H1 (cell line): ENCODE measurements at regions not wholly inside any gene's neighbourhood (a gene's known extent, or its start where the extent isn't known, plus 50 kb on each side); places are given as distances from the start of the nearest gene placed in this dataset.

Source experiments
- CTCF ChIA-PET: fragments of 300-600 bp; sonication (Branson Sonifier 250); formaldehyde crosslinking; loops from one replicate; lab custom pipeline; 2021; ENCODE audit not compliant: partially characterized antibody; lab: Charles Lee
- POLR2A ChIA-PET: fragments of 300-600 bp; sonication (Branson Sonifier 250); formaldehyde crosslinking; loops from one replicate; lab custom pipeline; 2021; ENCODE audit warnings: inconsistent platforms; ENCODE audit not compliant: partially characterized antibody; lab: Charles Lee
- DNase-seq, 2 experiments: peaks; one replicate each; pipeline versions ENCODE4 v3.0.0 to v3.0.0-alpha.2; 2010 to 2022; ENCODE audit warnings: low spot score in 2 of 2, low read depth in 1 of 2, mixed read lengths in 1 of 2
- FAIRE-seq: peaks from 2 replicates; lab custom pipeline; 2011; peaks lifted over from hg19 to GRCh38; lab: Jason Lieb, UNC
- H2AFZ ChIP-seq: 2 replicates; pipeline ENCODE4 v1.8.1; 2012; ENCODE audit warnings: low read length, inconsistent platforms
- H2AK5ac ChIP-seq: 2 replicates; pipeline ENCODE4 v1.6.1; 2013; ENCODE audit warnings: low read depth, low read length
- H2BK120ac ChIP-seq: replicated peaks from 2 replicates; pipeline ENCODE3; 2013; ENCODE audit warnings: low read depth, low read length, inconsistent platforms
- H2BK12ac ChIP-seq: 2 replicates; pipeline ENCODE4 v1.6.1; 2013; ENCODE audit warnings: low read depth, low read length
- H2BK15ac ChIP-seq: 2 replicates; pipeline ENCODE4 v1.6.1; 2013; ENCODE audit warnings: low read length
- H2BK20ac ChIP-seq: 2 replicates; pipeline ENCODE4 v1.6.1; 2013; ENCODE audit warnings: low read length
- H2BK5ac ChIP-seq: 2 replicates; pipeline ENCODE4 v1.6.1; 2013; ENCODE audit warnings: low read depth, low read length
- H3K14ac ChIP-seq: 2 replicates; pipeline ENCODE4 v1.6.1; 2013; ENCODE audit warnings: inconsistent platforms; ENCODE audit not compliant: insufficient read length
- H3K18ac ChIP-seq: 2 replicates; pipeline ENCODE4 v1.6.1; 2013; ENCODE audit warnings: low read length; ENCODE audit errors: extremely low read depth
- H3K23ac ChIP-seq: 2 replicates; pipeline ENCODE4 v1.6.1; 2013; ENCODE audit warnings: inconsistent platforms; ENCODE audit not compliant: insufficient read length
- H3K23me2 ChIP-seq: 2 replicates; pipeline ENCODE4 v1.6.1; 2013; ENCODE audit warnings: low read depth, low read length
- H3K27ac ChIP-seq: 2 replicates; pipeline ENCODE4 v1.6.1; 2011; ENCODE audit warnings: low read depth, low read length, inconsistent platforms
- H3K27me3 ChIP-seq, 4 experiments: replicated peaks in 1 of 4; 1 replicate in 1 of 4; 2 replicates in 3 of 4; pipeline versions ENCODE4 v1.6.1 to v1.8.1; 2011 to 2013; ENCODE audit warnings: low read length in 3 of 4, mild to moderate bottlenecking in 3 of 4, inconsistent platforms in 2 of 4, mixed read lengths in 2 of 4, moderate library complexity in 1 of 4; ENCODE audit not compliant: control insufficient read depth in 3 of 4, insufficient read depth in 3 of 4; ENCODE audit errors: extremely low read depth in 1 of 4
- H3K36me3 ChIP-seq, 4 experiments: 2 replicates each; pipeline versions ENCODE4 v1.6.1 to v1.8.1; 2011 to 2013; ENCODE audit warnings: mild to moderate bottlenecking in 4 of 4, low read length in 3 of 4, moderate library complexity in 2 of 4, control low read depth in 1 of 4, inconsistent platforms in 1 of 4; ENCODE audit not compliant: insufficient read depth in 4 of 4, control insufficient read depth in 2 of 4
- H3K4ac ChIP-seq: replicated peaks from 2 replicates; pipeline ENCODE3; 2013; ENCODE audit warnings: low read length, low read depth, mixed read lengths, inconsistent platforms; ENCODE audit not compliant: insufficient read length
- H3K4me1 ChIP-seq, 4 experiments: replicated peaks in 1 of 4; 1 replicate in 1 of 4; 2 replicates in 3 of 4; pipeline versions ENCODE4 v1.6.1 to v1.8.1; 2011 to 2013; ENCODE audit warnings: low read length in 3 of 4, inconsistent platforms in 2 of 4, mixed read lengths in 1 of 4; ENCODE audit not compliant: insufficient read depth in 4 of 4, control insufficient read depth in 3 of 4
- H3K4me2 ChIP-seq, 2 experiments: 2 replicates each; pipeline versions ENCODE4 v1.6.1 to v1.8.1; 2011 to 2013; ENCODE audit warnings: low read depth in 2 of 2, low read length in 2 of 2, control low read depth in 1 of 2, inconsistent platforms in 1 of 2, mild to moderate bottlenecking in 1 of 2; ENCODE audit not compliant: insufficient read depth in 1 of 2
- H3K4me3 ChIP-seq, 4 experiments: fragments of 200-600, 300-600 bp in 1 of 4; sonication (generic), shearing (Covaris generic), sonication (Bioruptor Twin) in 1 of 4; 2 replicates each; pipeline versions ENCODE4 v1.5.1 to v1.8.1; 2011 to 2016; ENCODE audit warnings: low read length in 4 of 4, low read depth in 3 of 4, control low read depth in 2 of 4, inconsistent platforms in 2 of 4, mild to moderate bottlenecking in 2 of 4, mixed read lengths in 1 of 4, moderate library complexity in 1 of 4; ENCODE audit not compliant: insufficient read depth in 2 of 4; ENCODE audit errors: extremely low read depth in 1 of 4
- H3K56ac ChIP-seq: replicated peaks from 2 replicates; pipeline ENCODE3; 2013; ENCODE audit warnings: low read depth, mild to moderate bottlenecking, mixed read lengths, low read length, inconsistent platforms; ENCODE audit not compliant: insufficient read length
- H3K79me1 ChIP-seq: 2 replicates; pipeline ENCODE4 v1.6.1; 2013; ENCODE audit warnings: low read depth, low read length, control low read depth
- H3K79me2 ChIP-seq, 2 experiments: 2 replicates each; pipeline versions ENCODE4 v1.6.1 to v1.8.1; 2012 to 2013; ENCODE audit warnings: low read length in 2 of 2, mild to moderate bottlenecking in 2 of 2, inconsistent platforms in 1 of 2; ENCODE audit not compliant: insufficient read depth in 2 of 2, control insufficient read depth in 1 of 2
- H3K9ac ChIP-seq, 4 experiments: replicated peaks in 1 of 4; 1 replicate in 1 of 4; 2 replicates in 3 of 4; pipeline versions ENCODE4 v1.6.1 to v1.8.1; 2011 to 2013; ENCODE audit warnings: low read depth in 3 of 4, low read length in 3 of 4, control low read depth in 2 of 4, mild to moderate bottlenecking in 2 of 4, moderate library complexity in 2 of 4, inconsistent platforms in 1 of 4; ENCODE audit errors: extremely low read depth in 1 of 4
- H3K9me3 ChIP-seq, 2 experiments: 2 replicates each; pipeline versions ENCODE4 v1.6.1 to v1.8.1; 2012 to 2013; ENCODE audit warnings: mild to moderate bottlenecking in 2 of 2, moderate library complexity in 2 of 2, control low read depth in 1 of 2, inconsistent platforms in 1 of 2, low read depth in 1 of 2, low read length in 1 of 2, mixed read lengths in 1 of 2; ENCODE audit not compliant: insufficient read depth in 2 of 2
- H4K20me1 ChIP-seq, 2 experiments: replicated peaks in 1 of 2; 2 replicates each; pipeline versions ENCODE3 to v1.8.1; 2011 to 2013; ENCODE audit warnings: inconsistent platforms in 2 of 2, low read length in 2 of 2, mild to moderate bottlenecking in 1 of 2; ENCODE audit not compliant: insufficient read depth in 2 of 2, control insufficient read depth in 1 of 2
- H4K5ac ChIP-seq: 2 replicates; pipeline ENCODE4 v1.6.1; 2013; ENCODE audit warnings: low read length, low read depth, mixed read lengths, inconsistent platforms; ENCODE audit not compliant: insufficient read length
- H4K8ac ChIP-seq: 2 replicates; pipeline ENCODE4 v1.8.0; 2013; ENCODE audit warnings: mild to moderate bottlenecking, moderate library complexity, low read length, inconsistent platforms; ENCODE audit not compliant: insufficient read depth; ENCODE audit errors: extremely low read depth
- H4K91ac ChIP-seq: replicated peaks from 2 replicates; pipeline ENCODE3; 2013; ENCODE audit warnings: low read length, mixed read lengths, inconsistent platforms; ENCODE audit not compliant: insufficient read length
- ASH2L ChIP-seq: fragments of 200-600, 300-600 bp; sonication (generic); IDR thresholded peaks from one replicate; pipeline ENCODE4 v1.7.1; 2017; ENCODE audit warnings: low read length
- EGR1 ChIP-seq: IDR thresholded peaks from 2 replicates; pipeline ENCODE4 v1.6.1; 2011; ENCODE audit warnings: low read depth, low read length, borderline replicate concordance
- FOSL1 ChIP-seq: IDR thresholded peaks from 2 replicates; pipeline ENCODE4 v1.6.1; 2011; ENCODE audit warnings: mild to moderate bottlenecking, low read depth, low read length, moderate library complexity; ENCODE audit not compliant: insufficient read depth
- POLR2A ChIP-seq, 2 experiments: IDR thresholded peaks; 1 replicate in 1 of 2; 2 replicates in 1 of 2; pipeline ENCODE4 v1.6.1; 2011; ENCODE audit warnings: low read depth in 2 of 2, low read length in 2 of 2, mild to moderate bottlenecking in 2 of 2; ENCODE audit errors: control extremely low read depth in 1 of 2
- POLR2AphosphoS5 ChIP-seq: IDR thresholded peaks from 2 replicates; pipeline ENCODE4 v1.6.1; 2011; ENCODE audit warnings: low read depth, low read length
- RNF2 ChIP-seq: fragments of 200-900, 300-1000 bp; sonication (generic); IDR thresholded peaks from 2 replicates; pipeline ENCODE4 v1.7.1; 2016; ENCODE audit warnings: borderline replicate concordance, low read depth, mild to moderate bottlenecking, antibody characterized with exemption, low read length; ENCODE audit not compliant: poor library complexity, severe bottlenecking; ENCODE audit errors: missing control alignments
- WGBS, 2 experiments: shearing (Covaris generic) in 1 of 2; methylation state at CpG; one replicate each; pipeline versions ENCODE4 v1.1.6 to v1.1.7; 2013 to 2015; ENCODE audit warnings: low lambda C conversion rate in 2 of 2, mixed read lengths in 2 of 2, inconsistent platforms in 1 of 2, low coverage in 1 of 2, missing lambda C conversion rate in 1 of 2; ENCODE audit not compliant: insufficient replicate concordance in 2 of 2, insufficient coverage in 1 of 2, insufficient read length in 1 of 2; ENCODE audit errors: extremely low coverage in 1 of 2, missing lambda C conversion rate in 1 of 2; 5-methylcytosine and 5-hydroxymethylcytosine counted together

GRCh38 chr3:78070188-78070587 is 1030.3 kb downstream of the ROBO2 start:
- Histone ChIP-seq H3K4me2 (no peak overlapping the region), H3K18ac (no peak overlapping the region), H4K20me1 (no peaks in the 10 kb centered on the region), H2BK12ac (no peak overlapping the region), H3K4me3 (no peak overlapping the region), H3K23me2 (no peaks in the 10 kb centered on the region; the same call in 1 of the 2 replicates), H3K9me3 (no peaks in the 10 kb centered on the region), H2AK5ac (no peak overlapping the region), H3K36me3 (no peaks in the 10 kb centered on the region), H2BK15ac (no peak overlapping the region), H4K91ac (no peak overlapping the region), H3K56ac (no peak overlapping the region), H2AFZ (no peak overlapping the region), H2BK20ac (no peak overlapping the region), H3K9ac (no peak overlapping the region), H4K8ac (no peak overlapping the region), H2BK120ac (no peak overlapping the region), H3K79me2 (no peaks in the 10 kb centered on the region), H3K79me1 (no peaks in the 10 kb centered on the region), H3K4me1 (no peaks in the 10 kb centered on the region), H3K4ac (no peak overlapping the region), H3K27me3 (no peaks in the 10 kb centered on the region), H2BK5ac (no peak overlapping the region), H3K27ac (no peak overlapping the region), H4K5ac (no peak overlapping the region), H3K14ac (no peak overlapping the region), H3K23ac (no peak overlapping the region)
- ChIA-PET CTCF (interaction anchor here (0.7 to 1.0 kb wide), 2 partner anchors 9 to 15 kb away, joined by 3 read pairs; no protein-coding TSS in a partner anchor), POLR2A (no interaction called here)
- DNase-seq (no peak), FAIRE-seq (no peak)
- WGBS, 2 experiments = 93% methylated on average over 2 of the region's 2 CpGs; no CpG with 5 or more reads in 1 of the 2 experiments
- no peak for TF ChIP-seq FOSL1
- no peak for TF ChIP-seq POLR2A (IDR thresholded peaks at IDR 0.05; ENCODE audit: control extremely low read depth in 1 of 2, low read depth in 2 of 2, low read length in 2 of 2)
- no peak for TF ChIP-seq POLR2AphosphoS5
- no peak for TF ChIP-seq ASH2L
- TF ChIP-seq EGR1 = no peak
- TF ChIP-seq RNF2 = no peak
